Inflammatory macrophage treated with lipopolysaccharide for 4 hours (primary cell): ENCODE measurements at regions not wholly inside any gene's neighbourhood (a gene's known extent, or its start where the extent isn't known, plus 50 kb on each side); places are given as distances from the start of the nearest gene placed in this dataset.
A peak's percentile ranks its signal among the peaks of the same experiment; 100 is the strongest.
"Not testable (repeated sequence)": the region's sequence is repeated elsewhere in the genome, so short reads cannot be mapped to it uniquely, and the experiment has no call there.

Experiments
- DNase-seq: peaks from one replicate; pipeline ENCODE4 v3.0.0-alpha.2; 2020

GRCh38 chr12:114826244-114826643 is 142.3 kb upstream of the TBX3 start:
- DNase-seq = no peak

GRCh38 chr12:114823724-114824123 is 139.7 kb upstream of the TBX3 start:
- no peak for DNase-seq

- DNase-seq = no peak
Measured at GRCh38 chr12:114821570-114821969, 137.6 kb upstream of the TBX3 start.

- DNase-seq = peak; percentile 48
Measured at GRCh38 chr12:114820796-114821195, 136.8 kb upstream of the TBX3 start.

- DNase-seq = no peak
Measured at GRCh38 chr12:114817571-114818425, 133.8 kb upstream of the TBX3 start.

GRCh38 chr12:114815026-114815795 is 131.2 kb upstream of the TBX3 start:
- DNase-seq = no peak

- peak; percentile 92 for DNase-seq
Measured at GRCh38 chr12:114812858-114813761, 129.1 kb upstream of the TBX3 start.

- no peak for DNase-seq
Measured at GRCh38 chr12:114812384-114812783, 128.4 kb upstream of the TBX3 start.

GRCh38 chr12:114809097-114809496 is 125.1 kb upstream of the TBX3 start:
- DNase-seq = no peak

GRCh38 chr12:114801381-114801780 is 117.4 kb upstream of the TBX3 start:
- DNase-seq = not testable (repeated sequence)

GRCh38 chr12:114800566-114800965 is 116.6 kb upstream of the TBX3 start:
- DNase-seq = not testable (repeated sequence)

GRCh38 chr12:114799574-114800487 is 115.9 kb upstream of the TBX3 start:
- no peak for DNase-seq

- no peak for DNase-seq
Measured at GRCh38 chr12:114794049-114794558, 110.1 kb upstream of the TBX3 start.

GRCh38 chr12:114790276-114790675 is 106.3 kb upstream of the TBX3 start:
- DNase-seq = no peak

- no peak for DNase-seq
Measured at GRCh38 chr12:114789821-114790220, 105.8 kb upstream of the TBX3 start.

GRCh38 chr12:114789276-114789675 is 105.3 kb upstream of the TBX3 start:
- no peak for DNase-seq

GRCh38 chr12:114784526-114784925 is 100.6 kb upstream of the TBX3 start:
- no peak for DNase-seq

GRCh38 chr12:114783089-114783618 is 99.2 kb upstream of the TBX3 start:
- DNase-seq = no peak

GRCh38 chr12:114780746-114781399 is 96.9 kb upstream of the TBX3 start:
- no peak for DNase-seq

GRCh38 chr12:114779647-114780046 is 95.7 kb upstream of the TBX3 start:
- DNase-seq = no peak

- no peak for DNase-seq
Measured at GRCh38 chr12:114779186-114779585, 95.2 kb upstream of the TBX3 start.
